GM13976 (cell line): ENCODE measurements at regions not wholly inside any gene's neighbourhood (a gene's known extent, or its start where the extent isn't known, plus 50 kb on each side); places are given as distances from the start of the nearest gene placed in this dataset.

Experiments used
- DNase-seq: peaks from one replicate; pipeline ENCODE4 v3.0.0; 2012; ENCODE audit warnings: low spot score
- in situ Hi-C: fragments of 300-500 bp; cut with MboI; formaldehyde crosslinking; loops from one replicate; pipeline ENCODE4 v1.12.0; 2022; ENCODE audit warnings: low sequenced_read_pairs, mixed read lengths, inconsistent platforms; ENCODE audit not compliant: unreplicated experiment
- TF ChIP-seq, protein P1 (sequence below): IDR thresholded peaks from 2 replicates; pipeline ENCODE4 v1.5.1; 2012; ENCODE audit warnings: borderline replicate concordance, mild to moderate bottlenecking; ENCODE audit not compliant: insufficient read depth; ENCODE audit errors: extremely low read depth, missing control alignments, control extremely low read depth

DNA sequence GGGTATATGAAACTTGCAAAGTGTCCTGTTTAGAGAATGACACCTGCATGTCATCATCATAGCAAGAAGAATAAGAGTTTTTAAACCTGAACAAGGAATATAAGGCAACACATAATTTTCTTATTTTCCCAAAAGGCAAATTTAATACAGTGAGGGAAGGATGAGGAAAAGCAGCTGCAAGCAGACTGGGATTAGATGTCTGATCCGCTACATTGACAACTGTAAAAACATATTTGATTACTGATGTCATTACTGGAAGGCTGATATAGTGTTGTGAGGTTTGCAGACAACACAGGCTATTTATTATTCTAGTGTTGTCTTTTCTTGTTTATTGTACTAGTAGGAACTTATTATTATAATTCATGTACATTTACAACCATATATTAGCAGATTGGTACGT, 528.7 kb downstream of the ZIC1 start:
- in situ Hi-C loops: no loop called here
- DNase-seq: no peak
- TF ChIP-seq, protein P1, sequence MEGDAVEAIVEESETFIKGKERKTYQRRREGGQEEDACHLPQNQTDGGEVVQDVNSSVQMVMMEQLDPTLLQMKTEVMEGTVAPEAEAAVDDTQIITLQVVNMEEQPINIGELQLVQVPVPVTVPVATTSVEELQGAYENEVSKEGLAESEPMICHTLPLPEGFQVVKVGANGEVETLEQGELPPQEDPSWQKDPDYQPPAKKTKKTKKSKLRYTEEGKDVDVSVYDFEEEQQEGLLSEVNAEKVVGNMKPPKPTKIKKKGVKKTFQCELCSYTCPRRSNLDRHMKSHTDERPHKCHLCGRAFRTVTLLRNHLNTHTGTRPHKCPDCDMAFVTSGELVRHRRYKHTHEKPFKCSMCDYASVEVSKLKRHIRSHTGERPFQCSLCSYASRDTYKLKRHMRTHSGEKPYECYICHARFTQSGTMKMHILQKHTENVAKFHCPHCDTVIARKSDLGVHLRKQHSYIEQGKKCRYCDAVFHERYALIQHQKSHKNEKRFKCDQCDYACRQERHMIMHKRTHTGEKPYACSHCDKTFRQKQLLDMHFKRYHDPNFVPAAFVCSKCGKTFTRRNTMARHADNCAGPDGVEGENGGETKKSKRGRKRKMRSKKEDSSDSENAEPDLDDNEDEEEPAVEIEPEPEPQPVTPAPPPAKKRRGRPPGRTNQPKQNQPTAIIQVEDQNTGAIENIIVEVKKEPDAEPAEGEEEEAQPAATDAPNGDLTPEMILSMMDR: no peak

DNA sequence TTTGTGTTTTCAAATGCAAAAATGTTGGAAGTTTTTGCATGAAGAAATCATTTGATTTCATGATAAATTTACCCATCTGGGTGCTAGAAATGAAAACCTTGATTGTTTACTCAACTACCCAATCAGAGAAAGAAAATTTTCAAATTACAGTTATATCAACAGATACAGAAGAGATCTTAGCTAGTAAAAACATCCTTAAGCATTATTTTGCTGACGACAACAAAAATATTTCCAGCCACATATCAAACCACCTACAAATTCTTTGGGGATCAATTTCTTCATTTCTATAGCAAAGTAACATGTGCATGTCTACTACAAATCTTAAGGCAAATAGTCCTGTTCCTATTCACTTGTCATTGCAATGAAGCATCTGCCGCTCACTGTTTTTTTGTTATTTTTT, 530.3 kb downstream of the ZIC1 start:
- no peak for DNase-seq
- in situ Hi-C loops: no loop called here
- TF ChIP-seq, protein P1: no peak

DNA sequence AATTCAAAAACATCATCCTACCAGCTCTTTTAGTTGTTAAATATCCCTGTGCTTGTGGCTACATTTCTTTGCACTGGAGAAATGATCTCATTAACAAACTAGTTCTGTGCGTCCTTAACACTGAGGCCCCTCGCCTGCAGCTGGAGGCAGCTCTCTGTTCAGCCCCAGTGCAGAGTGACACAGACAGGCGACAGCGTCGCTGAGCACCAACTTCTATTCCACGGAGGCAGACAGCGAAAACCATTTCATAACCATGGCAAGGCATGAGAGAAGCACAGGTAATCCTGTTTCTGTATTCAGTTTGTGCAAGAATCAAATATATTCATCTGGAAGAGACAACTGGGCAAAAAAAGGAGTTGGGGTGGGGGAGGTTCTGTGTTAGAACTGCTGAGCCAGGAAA, 530.7 kb downstream of the ZIC1 start:
- TF ChIP-seq, protein P1: no peak
- no peak for DNase-seq
- in situ Hi-C loops: no loop called here

DNA sequence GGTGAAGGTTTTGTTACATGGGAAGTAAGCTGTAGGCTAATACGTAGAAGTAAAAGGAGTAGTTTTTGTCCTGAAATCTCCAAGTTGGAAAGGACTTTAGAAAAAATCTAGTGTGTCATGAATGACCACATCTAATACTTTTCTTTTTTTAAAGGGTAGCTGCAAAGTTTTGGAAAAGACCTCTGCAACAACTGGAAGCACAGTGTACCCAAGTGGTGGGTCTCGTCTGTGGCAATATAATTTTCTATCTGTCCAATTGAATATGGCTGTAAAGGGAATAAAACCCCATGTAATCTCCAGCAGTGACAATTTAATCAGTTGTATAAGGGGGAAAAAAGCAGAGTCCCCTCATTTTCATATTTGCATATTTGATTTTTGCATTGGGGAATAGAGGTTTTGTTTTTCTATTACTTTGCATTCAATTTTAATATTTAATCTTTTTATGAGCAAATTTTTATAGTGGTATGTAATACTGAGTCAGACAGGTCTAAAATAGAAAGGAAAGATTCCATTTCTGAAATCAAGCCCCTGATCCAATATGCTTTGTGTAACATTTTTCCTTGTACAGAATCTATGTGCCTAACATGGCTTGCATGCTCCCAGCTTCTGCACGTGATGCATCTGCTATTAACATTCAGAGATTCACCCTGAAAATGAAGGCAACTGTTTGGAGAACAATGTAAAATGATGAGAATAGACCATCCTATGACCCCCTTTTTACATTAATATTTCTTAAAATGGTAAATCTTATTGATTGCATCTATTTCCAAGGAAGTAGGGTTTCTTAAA, 531.4 kb downstream of the ZIC1 start:
- TF ChIP-seq, protein P1: no peak
- in situ Hi-C loops: no loop called here
- no peak for DNase-seq

DNA sequence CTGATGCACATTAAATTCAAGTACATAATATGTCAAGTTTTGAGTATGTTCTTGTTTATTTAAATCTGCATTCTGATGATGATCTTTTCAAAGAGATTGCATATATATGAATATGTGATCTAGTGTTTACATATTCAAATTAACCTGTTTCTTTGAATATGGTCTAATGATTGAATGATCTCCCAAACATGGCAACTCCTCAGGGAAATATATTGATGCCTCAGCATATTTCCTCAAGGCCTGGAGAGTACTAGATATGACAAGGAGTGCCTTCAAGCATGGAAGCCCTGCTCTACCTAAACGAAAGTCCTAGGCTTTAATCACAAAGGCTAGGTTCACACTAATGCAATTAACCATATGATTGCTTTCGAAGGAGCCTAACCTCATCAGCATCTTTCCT, 532.8 kb downstream of the ZIC1 start:
- in situ Hi-C loops: no loop called here
- DNase-seq: no peak
- TF ChIP-seq, protein P1: no peak

DNA sequence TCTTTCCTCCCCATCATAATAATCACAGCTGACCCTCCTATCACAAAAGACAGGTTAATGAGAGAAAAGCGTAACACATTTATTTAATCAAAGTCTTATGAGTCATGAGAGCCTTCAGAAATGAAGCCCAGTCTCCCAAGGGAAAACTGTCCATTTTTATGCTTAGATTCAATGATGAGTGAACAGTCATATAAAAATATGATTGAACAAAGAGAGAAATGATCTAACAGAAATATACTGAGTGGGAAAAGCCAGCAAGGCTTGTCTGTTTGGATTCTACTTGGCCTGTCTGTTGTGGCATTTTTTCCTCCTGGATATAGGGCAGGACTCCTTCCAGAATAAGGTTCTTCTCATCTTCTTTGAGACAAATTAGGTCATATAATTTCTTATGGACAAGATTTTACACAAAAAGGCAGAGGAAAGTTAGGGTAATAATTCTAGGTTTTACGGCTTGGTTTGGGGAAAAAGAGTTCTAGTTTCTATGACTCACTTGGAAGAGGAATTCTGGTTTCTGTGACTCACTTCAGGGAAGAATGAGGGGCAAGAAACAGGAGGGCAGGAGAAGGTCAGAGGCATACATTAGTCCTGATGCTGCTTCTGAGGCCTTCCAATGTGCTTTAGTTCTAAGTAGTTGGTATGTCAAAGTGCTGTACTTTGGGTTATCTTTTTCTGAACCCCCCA, 534.2 kb downstream of the ZIC1 start:
- TF ChIP-seq, protein P1: no peak
- DNase-seq: no peak
- in situ Hi-C loops: no loop called here
